CD4-positive, alpha-beta T cell treated with Interleukin-12 subunit alpha and Interleukin-12 subunit beta, for 1 hour (primary cell): ENCODE measurements at regions not wholly inside any gene's neighbourhood (a gene's known extent, or its start where the extent isn't known, plus 50 kb on each side); places are given as distances from the start of the nearest gene placed in this dataset.
"Not testable (repeated sequence)": the region's sequence is repeated elsewhere in the genome, so short reads cannot be mapped to it uniquely, and the experiment has no call there.

ENCODE experiments used
- DNase-seq: peaks from one replicate; pipeline ENCODE4 v3.0.0-alpha.2; 2020

- DNase-seq, result no peak
Measured at GRCh38 chr6:140341272-140341671, 966.8 kb upstream of the CITED2 start.

GRCh38 chr6:140340795-140341194 is 966.3 kb upstream of the CITED2 start:
- no peak for DNase-seq

GRCh38 chr6:140339084-140339483 is 964.6 kb upstream of the CITED2 start:
- DNase-seq, result not testable (repeated sequence)

- no peak for DNase-seq
Measured at GRCh38 chr6:140321891-140322290, 947.4 kb upstream of the CITED2 start.

GRCh38 chr6:140320081-140321080 is 945.9 kb upstream of the CITED2 start:
- DNase-seq, result no peak

GRCh38 chr6:140319209-140319608 is 944.8 kb upstream of the CITED2 start:
- DNase-seq, result no peak

GRCh38 chr6:140318408-140318807 is 944.0 kb upstream of the CITED2 start:
- DNase-seq, result no peak

- DNase-seq, result no peak
Measured at GRCh38 chr6:140317950-140318349, 943.5 kb upstream of the CITED2 start.

GRCh38 chr6:140316966-140317365 is 942.5 kb upstream of the CITED2 start:
- DNase-seq, result no peak

GRCh38 chr6:140314682-140315081 is 940.2 kb upstream of the CITED2 start:
- DNase-seq, result no peak

GRCh38 chr6:140311146-140311545 is 936.7 kb upstream of the CITED2 start:
- DNase-seq, result no peak

- DNase-seq, result no peak
Measured at GRCh38 chr6:140303218-140303949, 928.9 kb upstream of the CITED2 start.

- no peak for DNase-seq
Measured at GRCh38 chr6:140300331-140300730, 925.9 kb upstream of the CITED2 start.

- no peak for DNase-seq
Measured at GRCh38 chr6:140289186-140289585, 914.7 kb upstream of the CITED2 start.

- no peak for DNase-seq
Measured at GRCh38 chr6:140285998-140286690, 911.7 kb upstream of the CITED2 start.

- no peak for DNase-seq
Measured at GRCh38 chr6:140285471-140285870, 911.0 kb upstream of the CITED2 start.

GRCh38 chr6:140284871-140285270 is 910.4 kb upstream of the CITED2 start:
- DNase-seq, result no peak

GRCh38 chr6:140283197-140283596 is 908.7 kb upstream of the CITED2 start:
- DNase-seq, result no peak

- no peak for DNase-seq
Measured at GRCh38 chr6:140281767-140282166, 907.3 kb upstream of the CITED2 start.

GRCh38 chr6:140281236-140281635 is 906.8 kb upstream of the CITED2 start:
- no peak for DNase-seq

- no peak for DNase-seq
Measured at GRCh38 chr6:140276719-140277118, 902.3 kb upstream of the CITED2 start.

- DNase-seq, result no peak
Measured at GRCh38 chr6:140276133-140276532, 901.7 kb upstream of the CITED2 start.

- DNase-seq, result no peak
Measured at GRCh38 chr6:140275725-140276124, 901.3 kb upstream of the CITED2 start.
